Bronchial epithelial cell (primary cell): ENCODE measurements at regions not wholly inside any gene's neighbourhood (a gene's known extent, or its start where the extent isn't known, plus 50 kb on each side); places are given as distances from the start of the nearest gene placed in this dataset.
A peak's percentile ranks its signal among the peaks of the same experiment; 100 is the strongest.

Experiments used
- DNase-seq: peaks from one replicate; pipeline ENCODE4 v3.0.0-alpha.2; 2010; ENCODE audit warnings: low read depth
- FAIRE-seq: peaks from 2 replicates; lab custom pipeline; 2011; peaks lifted over from hg19 to GRCh38; lab: Jason Lieb, UNC
- H3K27me3 ChIP-seq: 2 replicates; pipeline ENCODE4 v1.5.1; 2011; ENCODE audit warnings: low read length; ENCODE audit not compliant: control insufficient read depth, insufficient read depth
- H3K36me3 ChIP-seq: 2 replicates; pipeline ENCODE4 v1.5.1; 2011; ENCODE audit warnings: low read length; ENCODE audit not compliant: control insufficient read depth, insufficient read depth
- H3K4me3 ChIP-seq: 2 replicates; pipeline ENCODE4 v1.5.1; 2011; ENCODE audit warnings: mild to moderate bottlenecking, low read depth, low read length, control low read depth
- CTCF ChIP-seq: IDR thresholded peaks from 2 replicates; pipeline ENCODE4 v1.5.1; 2011; ENCODE audit warnings: mild to moderate bottlenecking, moderate library complexity, low read length, control low read depth, inconsistent platforms; ENCODE audit not compliant: insufficient read depth, severe bottlenecking

GRCh38 chr6:9254251-9254650 is 818.9 kb upstream of the SLC35B3 start:
- no peaks in the 10 kb centered on the region for H3K36me3 ChIP-seq
- no peaks in the 10 kb centered on the region for H3K27me3 ChIP-seq
- no peak for TF ChIP-seq CTCF
- no peak overlapping the region for H3K4me3 ChIP-seq
- DNase-seq: no peak
- no peak for FAIRE-seq

- Histone ChIP-seq H3K4me3 (no peak overlapping the region), H3K36me3 (no peaks in the 10 kb centered on the region), H3K27me3 (no peaks in the 10 kb centered on the region)
- no peak for FAIRE-seq
- no peak for TF ChIP-seq CTCF
- no peak for DNase-seq
Measured at GRCh38 chr6:9252799-9253198, 817.5 kb upstream of the SLC35B3 start.

GRCh38 chr6:9250852-9251251 is 815.5 kb upstream of the SLC35B3 start:
- FAIRE-seq (no peak), DNase-seq (peak; percentile 66)
- Histone ChIP-seq H3K4me3 (no peak overlapping the region), H3K36me3 (no peaks in the 10 kb centered on the region), H3K27me3 (no peaks in the 10 kb centered on the region)
- peak; percentile 86 for TF ChIP-seq CTCF

- H3K27me3 ChIP-seq: no peaks in the 10 kb centered on the region
- FAIRE-seq (no peak), DNase-seq (peak; percentile 12)
- H3K4me3 ChIP-seq: no peak overlapping the region
- no peak for TF ChIP-seq CTCF
- no peaks in the 10 kb centered on the region for H3K36me3 ChIP-seq
Measured at GRCh38 chr6:9248133-9248532, 812.8 kb upstream of the SLC35B3 start.

GRCh38 chr6:9240861-9241260 is 805.5 kb upstream of the SLC35B3 start:
- TF ChIP-seq CTCF: no peak
- no peaks in the 10 kb centered on the region for H3K27me3 ChIP-seq
- no peak overlapping the region for H3K4me3 ChIP-seq
- no peak for DNase-seq
- H3K36me3 ChIP-seq: no peaks in the 10 kb centered on the region
- no peak for FAIRE-seq

- no peak for TF ChIP-seq CTCF
- FAIRE-seq: no peak
- Histone ChIP-seq H3K36me3 (no peaks in the 10 kb centered on the region), H3K4me3 (no peak overlapping the region), H3K27me3 (no peaks in the 10 kb centered on the region)
- no peak for DNase-seq
Measured at GRCh38 chr6:9236443-9236842, 801.1 kb upstream of the SLC35B3 start.
